ENCODE measurements at regions not wholly inside any gene's neighbourhood (a gene's known extent, or its start where the extent isn't known, plus 50 kb on each side); places are given as distances from the start of the nearest gene placed in this dataset.

DNA sequence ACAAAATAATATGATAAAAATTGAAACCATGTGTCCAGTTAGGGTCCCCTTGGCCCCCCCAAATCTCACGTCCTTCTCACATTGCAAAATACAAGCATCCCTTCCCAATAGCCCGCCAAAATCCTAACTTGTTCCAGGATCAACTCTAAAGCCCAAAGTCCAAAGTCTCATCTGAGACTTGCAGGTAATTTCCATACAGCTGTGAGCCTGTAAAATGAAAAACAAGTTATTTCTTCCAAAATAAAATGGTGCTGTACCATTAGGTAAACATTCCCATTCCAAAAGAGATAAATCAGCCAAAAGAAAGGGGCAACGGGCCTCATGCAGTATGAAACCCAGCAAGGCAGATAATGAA, 51.0 kb upstream of the COBL start:
- no peaks in the 10 kb centered on the region for H3K27me3 Mint-ChIP-seq (ENCODE audit: insufficient read depth, unreplicated experiment)
- H3K36me3 ChIP-seq (ENCODE audit: control insufficient read depth, insufficient read depth, low read length), result no peaks in the 10 kb centered on the region
- intact Hi-C loops (cut with micrococcal nuclease; ENCODE audit: unreplicated experiment), result loop anchor here (1.0 to 5.0 kb wide), 10 partner anchors 23 to 205 kb away; no protein-coding TSS in a partner anchor
- H3K27me3 ChIP-seq (replicated peaks; ENCODE audit: control insufficient read depth, insufficient read depth, low read length), result no peaks in the 10 kb centered on the region
- H3K4me3 Mint-ChIP-seq (ENCODE audit: unreplicated experiment), result no peak overlapping the region
- ChIA-PET CTCF (interaction anchor here (0.6 to 7.0 kb wide), 24 partner anchors 9 to 1275 kb away, joined by 3 to 153 read pairs (median 6); no protein-coding TSS in a partner anchor), POLR2A (no interaction called here)
- TF ChIP-seq, protein P1, sequence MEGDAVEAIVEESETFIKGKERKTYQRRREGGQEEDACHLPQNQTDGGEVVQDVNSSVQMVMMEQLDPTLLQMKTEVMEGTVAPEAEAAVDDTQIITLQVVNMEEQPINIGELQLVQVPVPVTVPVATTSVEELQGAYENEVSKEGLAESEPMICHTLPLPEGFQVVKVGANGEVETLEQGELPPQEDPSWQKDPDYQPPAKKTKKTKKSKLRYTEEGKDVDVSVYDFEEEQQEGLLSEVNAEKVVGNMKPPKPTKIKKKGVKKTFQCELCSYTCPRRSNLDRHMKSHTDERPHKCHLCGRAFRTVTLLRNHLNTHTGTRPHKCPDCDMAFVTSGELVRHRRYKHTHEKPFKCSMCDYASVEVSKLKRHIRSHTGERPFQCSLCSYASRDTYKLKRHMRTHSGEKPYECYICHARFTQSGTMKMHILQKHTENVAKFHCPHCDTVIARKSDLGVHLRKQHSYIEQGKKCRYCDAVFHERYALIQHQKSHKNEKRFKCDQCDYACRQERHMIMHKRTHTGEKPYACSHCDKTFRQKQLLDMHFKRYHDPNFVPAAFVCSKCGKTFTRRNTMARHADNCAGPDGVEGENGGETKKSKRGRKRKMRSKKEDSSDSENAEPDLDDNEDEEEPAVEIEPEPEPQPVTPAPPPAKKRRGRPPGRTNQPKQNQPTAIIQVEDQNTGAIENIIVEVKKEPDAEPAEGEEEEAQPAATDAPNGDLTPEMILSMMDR (IDR thresholded peaks at IDR 0.05; ENCODE audit: insufficient read depth in 1 of 2, low read depth in 1 of 2, low read length in 1 of 2, severe bottlenecking in 1 of 2, unreplicated experiment in 1 of 2), result no peak
- no peak overlapping the region for H3K4me3 ChIP-seq (ENCODE audit: low read depth, low read length)
- H3K36me3 Mint-ChIP-seq (ENCODE audit: insufficient read depth, unreplicated experiment), result no peaks in the 10 kb centered on the region
- H3K9me3 ChIP-seq, result no peaks in the 10 kb centered on the region
- no peak for DNase-seq
- peaks cover 6% of the 10 kb centered on the region for H3K9me3 Mint-ChIP-seq (ENCODE audit: unreplicated experiment)
- BruUV-seq (replicated peaks), result no TSS peak
- H3K4me1 ChIP-seq, result peaks cover 14% of the 10 kb centered on the region
- peak overlapping the region; percentile 52 for H3K27ac Mint-ChIP-seq (ENCODE audit: unreplicated experiment)
- H3K4me1 Mint-ChIP-seq (ENCODE audit: low read depth, unreplicated experiment), result peaks cover 22% of the 10 kb centered on the region

DNA sequence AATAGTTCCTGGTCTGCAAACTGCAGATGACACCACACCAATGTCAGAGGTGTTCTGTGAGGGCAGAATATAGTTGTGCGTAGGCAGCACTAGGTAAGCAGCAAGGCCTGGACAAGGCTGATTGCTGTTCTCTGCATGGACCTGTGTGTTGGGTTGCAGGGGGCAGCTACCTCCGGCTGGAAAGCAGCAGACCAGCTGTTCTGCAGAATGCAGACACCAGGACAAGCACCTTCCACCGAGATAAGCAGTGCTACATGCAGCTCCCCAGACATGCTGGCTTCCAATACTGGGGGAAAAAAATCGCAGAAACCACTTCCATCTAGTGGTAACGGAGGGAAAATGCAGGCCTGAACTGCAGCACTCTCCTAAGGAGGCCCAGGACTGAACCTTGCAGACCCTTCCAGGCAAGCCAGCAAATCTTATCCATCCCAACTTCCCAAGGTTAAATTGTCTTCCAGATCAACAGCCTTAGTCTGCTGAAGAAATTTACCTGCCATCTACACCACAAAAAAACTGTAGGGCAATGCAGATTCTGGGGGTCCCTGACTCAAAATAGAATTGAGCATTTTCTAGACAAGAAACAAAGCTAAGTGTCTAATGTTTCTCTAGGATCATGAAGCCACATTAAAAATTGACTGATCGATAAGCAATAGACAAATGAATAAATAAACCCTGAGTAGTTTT, 50.5 kb upstream of the COBL start:
- no peak overlapping the region for H3K4me3 ChIP-seq (ENCODE audit: low read depth, low read length)
- H3K27me3 Mint-ChIP-seq (ENCODE audit: insufficient read depth, unreplicated experiment), result no peaks in the 10 kb centered on the region
- ChIA-PET POLR2A (no interaction called here), CTCF (interaction anchor here (0.6 to 7.0 kb wide), 28 partner anchors 9 to 1275 kb away, joined by 3 to 153 read pairs (median 5); no protein-coding TSS in a partner anchor)
- peaks cover 11% of the 10 kb centered on the region for H3K9me3 Mint-ChIP-seq (ENCODE audit: unreplicated experiment)
- TF ChIP-seq, protein P1 (IDR thresholded peaks at IDR 0.05; ENCODE audit: insufficient read depth in 1 of 2, low read depth in 1 of 2, low read length in 1 of 2, severe bottlenecking in 1 of 2, unreplicated experiment in 1 of 2), result peak; percentile 89 to 90
- no TSS peak for BruUV-seq (replicated peaks)
- no peaks in the 10 kb centered on the region for H3K36me3 ChIP-seq (ENCODE audit: control insufficient read depth, insufficient read depth, low read length)
- peaks cover 14% of the 10 kb centered on the region for H3K4me1 ChIP-seq
- intact Hi-C loops (cut with micrococcal nuclease; ENCODE audit: unreplicated experiment), result loop anchor here (1.0 to 5.0 kb wide), 10 partner anchors 23 to 205 kb away; no protein-coding TSS in a partner anchor
- H3K27me3 ChIP-seq (replicated peaks; ENCODE audit: control insufficient read depth, insufficient read depth, low read length), result no peaks in the 10 kb centered on the region
- H3K27ac Mint-ChIP-seq (ENCODE audit: unreplicated experiment), result peak overlapping the region; percentile 52
- DNase-seq, result peak; percentile 79
- peaks cover 22% of the 10 kb centered on the region for H3K4me1 Mint-ChIP-seq (ENCODE audit: low read depth, unreplicated experiment)
- H3K4me3 Mint-ChIP-seq (ENCODE audit: unreplicated experiment), result no peak overlapping the region
- no peaks in the 10 kb centered on the region for H3K36me3 Mint-ChIP-seq (ENCODE audit: insufficient read depth, unreplicated experiment)
- H3K9me3 ChIP-seq, result no peaks in the 10 kb centered on the region

Data from Caco-2 (cell line).